ENCODE measurements at regions not wholly inside any gene's neighbourhood (a gene's known extent, or its start where the extent isn't known, plus 50 kb on each side); places are given as distances from the start of the nearest gene placed in this dataset.

GRCh38 chr3:38985581-38985980 lies 66.2 kb downstream of the SCN11A start:
- Histone ChIP-seq H3K4me1 (no peaks in the 10 kb centered on the region), H3K27ac (no peak overlapping the region), H3K36me3 (no peaks in the 10 kb centered on the region), H3K4me3 (no peak overlapping the region), H3K9me3 (no peaks in the 10 kb centered on the region), H3K27me3 (peaks cover 0 to 11% (median 0%) of the 10 kb centered on the region in 4 donors)
- TF ChIP-seq POLR2A (IDR thresholded peaks at IDR 0.05) (no peak), CTCF (IDR thresholded peaks at IDR 0.05) (no peak)
- intact Hi-C loops (cut with DNase I), result no loop called here
- DNase-seq, result no peak

- H3K27ac ChIP-seq, result no peak overlapping the region
- TF ChIP-seq POLR2A (IDR thresholded peaks at IDR 0.05) (no peak), CTCF (IDR thresholded peaks at IDR 0.05) (no peak)
- intact Hi-C loops (cut with DNase I), result no loop called here
- no peak for DNase-seq
- peaks cover 0 to 4% (median 0%) of the 10 kb centered on the region in 4 donors for H3K27me3 ChIP-seq
- H3K9me3 ChIP-seq, result no peaks in the 10 kb centered on the region
- H3K36me3 ChIP-seq, result no peaks in the 10 kb centered on the region
- 68 to 82% methylated on average over 3 to 5 of the region's 7 CpGs for WGBS, 2 donors
- H3K4me1 ChIP-seq, result no peaks in the 10 kb centered on the region
- H3K4me3 ChIP-seq, result no peak overlapping the region
Measured at GRCh38 chr3:38984731-38985130, 67.0 kb downstream of the SCN11A start.

GRCh38 chr3:38984110-38984509 lies 67.6 kb downstream of the SCN11A start:
- H3K4me3 ChIP-seq, result no peak overlapping the region
- TF ChIP-seq POLR2A (IDR thresholded peaks at IDR 0.05), result no peak
- no peak for TF ChIP-seq CTCF (IDR thresholded peaks at IDR 0.05)
- H3K4me1 ChIP-seq, result no peaks in the 10 kb centered on the region
- no peak for DNase-seq
- no peaks in the 10 kb centered on the region for H3K9me3 ChIP-seq
- no peak overlapping the region for H3K27ac ChIP-seq
- no peaks in the 10 kb centered on the region for H3K36me3 ChIP-seq
- intact Hi-C loops (cut with DNase I), result no loop called here
- H3K27me3 ChIP-seq, result peaks cover 0 to 4% (median 0%) of the 10 kb centered on the region in 4 donors

GRCh38 chr3:38980938-38981337 lies 70.8 kb downstream of the SCN11A start:
- no peak overlapping the region for H3K4me3 ChIP-seq
- no peaks in the 10 kb centered on the region for H3K9me3 ChIP-seq
- 74 to 84% methylated on average over 2 of the region's 2 CpGs for WGBS, 2 donors
- no peaks in the 10 kb centered on the region for H3K4me1 ChIP-seq
- no peak for DNase-seq
- H3K27me3 ChIP-seq, result no peaks in the 10 kb centered on the region
- intact Hi-C loops (cut with DNase I), result no loop called here
- TF ChIP-seq CTCF (IDR thresholded peaks at IDR 0.05) (no peak), POLR2A (IDR thresholded peaks at IDR 0.05) (no peak)
- H3K36me3 ChIP-seq, result no peaks in the 10 kb centered on the region
- H3K27ac ChIP-seq, result no peak overlapping the region

- WGBS, 2 donors, result 70 to 74% methylated on average over 6 of the region's 6 CpGs
- no peak overlapping the region for H3K27ac ChIP-seq
- H3K9me3 ChIP-seq, result no peaks in the 10 kb centered on the region
- no peaks in the 10 kb centered on the region for H3K36me3 ChIP-seq
- no peak for DNase-seq
- H3K4me1 ChIP-seq, result no peaks in the 10 kb centered on the region
- intact Hi-C loops (cut with DNase I), result no loop called here
- TF ChIP-seq POLR2A (IDR thresholded peaks at IDR 0.05) (no peak), CTCF (IDR thresholded peaks at IDR 0.05) (no peak)
- no peak overlapping the region for H3K4me3 ChIP-seq
- no peaks in the 10 kb centered on the region for H3K27me3 ChIP-seq
Measured at GRCh38 chr3:38978729-38979128, 73.0 kb downstream of the SCN11A start.
